OCI-LY1 (cell line): ENCODE measurements at regions not wholly inside any gene's neighbourhood (a gene's known extent, or its start where the extent isn't known, plus 50 kb on each side); places are given as distances from the start of the nearest gene placed in this dataset.

ENCODE experiments used
- EZH2 ChIP-seq: fragments of 200-600 bp; sonication (generic), shearing (Covaris generic); IDR thresholded peaks from 2 replicates; pipeline ENCODE4 v1.8.0; 2017; ENCODE audit warnings: borderline replicate concordance, mixed run types, mild to moderate bottlenecking, antibody characterized with exemption, low read length, moderate library complexity, mixed read lengths
- TF ChIP-seq, protein P1 (sequence below): fragments of 200-600 bp; sonication (generic), shearing (Covaris generic); IDR thresholded peaks from 2 replicates; pipeline ENCODE4 v1.5.1; 2017; ENCODE audit warnings: mild to moderate bottlenecking, antibody characterized with exemption, low read length, moderate library complexity, mixed read lengths

DNA sequence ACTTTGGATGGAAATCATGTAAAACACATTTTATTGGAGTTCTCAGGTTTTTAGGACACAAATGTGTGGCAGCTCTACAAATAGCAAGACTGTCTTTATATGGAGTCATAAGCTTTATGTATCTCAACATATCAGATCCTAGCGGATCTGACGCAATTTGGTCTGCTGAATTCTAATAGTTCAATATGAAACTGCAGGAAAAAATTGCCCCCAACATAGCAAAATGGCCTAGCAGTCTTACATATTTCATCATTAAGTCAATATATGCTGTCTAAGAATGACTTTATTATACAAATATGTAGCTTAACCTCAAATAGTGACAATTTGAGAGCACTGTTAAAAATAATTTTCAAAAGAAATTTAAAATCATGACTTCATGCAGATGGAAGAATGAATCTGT is 244.3 kb downstream of the TAF11L14 start:
- no peak for TF ChIP-seq EZH2
- TF ChIP-seq, protein P1, sequence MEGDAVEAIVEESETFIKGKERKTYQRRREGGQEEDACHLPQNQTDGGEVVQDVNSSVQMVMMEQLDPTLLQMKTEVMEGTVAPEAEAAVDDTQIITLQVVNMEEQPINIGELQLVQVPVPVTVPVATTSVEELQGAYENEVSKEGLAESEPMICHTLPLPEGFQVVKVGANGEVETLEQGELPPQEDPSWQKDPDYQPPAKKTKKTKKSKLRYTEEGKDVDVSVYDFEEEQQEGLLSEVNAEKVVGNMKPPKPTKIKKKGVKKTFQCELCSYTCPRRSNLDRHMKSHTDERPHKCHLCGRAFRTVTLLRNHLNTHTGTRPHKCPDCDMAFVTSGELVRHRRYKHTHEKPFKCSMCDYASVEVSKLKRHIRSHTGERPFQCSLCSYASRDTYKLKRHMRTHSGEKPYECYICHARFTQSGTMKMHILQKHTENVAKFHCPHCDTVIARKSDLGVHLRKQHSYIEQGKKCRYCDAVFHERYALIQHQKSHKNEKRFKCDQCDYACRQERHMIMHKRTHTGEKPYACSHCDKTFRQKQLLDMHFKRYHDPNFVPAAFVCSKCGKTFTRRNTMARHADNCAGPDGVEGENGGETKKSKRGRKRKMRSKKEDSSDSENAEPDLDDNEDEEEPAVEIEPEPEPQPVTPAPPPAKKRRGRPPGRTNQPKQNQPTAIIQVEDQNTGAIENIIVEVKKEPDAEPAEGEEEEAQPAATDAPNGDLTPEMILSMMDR: no peak
